ENCODE measurements at regions not wholly inside any gene's neighbourhood (a gene's known extent, or its start where the extent isn't known, plus 50 kb on each side); places are given as distances from the start of the nearest gene placed in this dataset.
"Not testable (repeated sequence)": the region's sequence is repeated elsewhere in the genome, so short reads cannot be mapped to it uniquely, and the experiment has no call there.

- no peak for DNase-seq
Measured at GRCh38 chr2:65778137-65778536, 345.7 kb upstream of the SPRED2 start.

GRCh38 chr2:65775839-65776238 lies 343.4 kb upstream of the SPRED2 start:
- DNase-seq: no peak

GRCh38 chr2:65767946-65768345 lies 335.5 kb upstream of the SPRED2 start:
- no peak for DNase-seq

DNA sequence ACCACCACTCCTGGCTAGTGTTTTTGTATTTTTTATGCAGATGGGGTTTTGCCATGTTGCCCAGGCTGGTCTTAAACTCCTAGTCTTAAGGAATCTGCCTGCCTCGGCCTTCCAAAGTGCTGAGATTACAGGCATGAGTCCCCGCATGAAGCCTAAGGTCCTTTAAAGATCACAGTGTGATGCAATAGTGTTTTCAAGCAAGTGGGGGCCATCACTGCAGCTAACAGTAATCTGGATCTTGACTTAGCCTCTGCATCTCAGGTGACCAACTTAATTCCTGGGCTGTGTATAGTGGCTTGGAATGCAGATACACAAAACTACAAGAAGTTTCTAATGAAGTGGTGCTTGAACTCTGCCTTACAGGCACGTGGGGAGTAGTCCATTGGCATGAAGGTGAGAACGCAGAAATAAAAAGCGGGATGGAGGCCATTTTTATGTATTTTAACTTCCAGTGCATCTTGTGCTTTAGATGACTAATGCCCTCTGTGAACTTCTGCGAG lies 334.4 kb upstream of the SPRED2 start:
- DNase-seq: no peak

DNA sequence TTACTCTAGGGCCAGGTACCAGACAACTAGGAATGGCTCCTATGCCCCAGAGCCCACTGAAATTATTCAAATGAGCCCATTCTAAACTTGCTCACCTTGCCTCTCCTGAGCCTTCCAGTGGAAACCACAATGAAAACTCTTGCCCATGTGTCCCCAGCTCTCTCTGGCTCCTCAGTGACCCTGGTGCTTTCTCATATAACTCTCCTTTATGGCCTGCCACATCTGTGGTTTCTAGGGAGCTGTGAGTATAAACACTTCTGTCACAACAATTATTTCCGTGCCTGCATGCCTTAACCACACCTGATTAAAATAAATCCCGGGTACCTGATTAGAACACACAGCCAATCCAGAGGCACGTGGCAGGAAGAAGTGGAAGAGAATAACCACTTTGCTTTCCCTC lies 333.0 kb upstream of the SPRED2 start:
- no peak for DNase-seq

- no peak for DNase-seq
Measured at GRCh38 chr2:65762068-65762467, 329.7 kb upstream of the SPRED2 start.

- DNase-seq: no peak
Measured at GRCh38 chr2:65754219-65754618, 321.8 kb upstream of the SPRED2 start.

GRCh38 chr2:65751408-65751807 lies 319.0 kb upstream of the SPRED2 start:
- DNase-seq: no peak

DNA sequence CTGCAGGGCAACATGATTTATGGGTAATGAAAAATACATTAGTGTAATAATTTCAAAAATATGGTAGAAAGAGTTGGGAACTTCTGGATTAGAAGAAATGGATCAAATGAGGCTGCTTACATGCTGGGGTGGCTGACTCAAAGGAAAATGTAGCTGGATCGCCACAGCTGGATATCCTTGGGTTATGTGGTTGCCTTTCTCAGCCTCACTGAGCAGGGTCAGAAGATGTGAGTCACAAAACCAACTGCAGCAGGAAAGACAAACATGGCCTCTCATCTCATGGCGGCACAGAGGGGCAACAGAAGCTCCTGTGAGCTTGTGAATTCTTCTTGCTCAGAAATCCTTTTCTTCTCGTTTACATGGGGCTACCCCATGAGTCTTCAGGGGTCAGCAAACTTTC lies 317.1 kb upstream of the SPRED2 start:
- DNase-seq: no peak

DNA sequence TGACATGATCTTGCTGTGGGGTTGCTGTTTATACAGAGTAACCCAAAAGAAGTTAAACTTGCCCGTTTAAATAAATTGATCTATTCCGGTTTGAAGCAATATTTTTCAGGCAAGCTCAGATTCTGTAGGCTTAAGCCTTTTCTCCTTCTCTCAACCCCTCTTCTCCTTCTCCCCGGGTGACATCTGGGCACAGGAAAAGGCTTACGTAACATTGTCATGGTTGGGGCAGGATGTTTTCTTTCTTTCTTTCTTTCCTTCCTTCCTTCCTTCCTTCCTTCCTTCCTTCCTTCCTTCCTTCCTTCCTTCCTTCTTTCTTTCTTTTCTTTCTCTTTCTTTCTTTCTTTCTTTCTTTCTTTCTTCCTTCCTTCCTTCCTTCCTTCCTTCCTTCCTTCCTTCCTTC lies 315.5 kb upstream of the SPRED2 start:
- not testable (repeated sequence) for DNase-seq

DNA sequence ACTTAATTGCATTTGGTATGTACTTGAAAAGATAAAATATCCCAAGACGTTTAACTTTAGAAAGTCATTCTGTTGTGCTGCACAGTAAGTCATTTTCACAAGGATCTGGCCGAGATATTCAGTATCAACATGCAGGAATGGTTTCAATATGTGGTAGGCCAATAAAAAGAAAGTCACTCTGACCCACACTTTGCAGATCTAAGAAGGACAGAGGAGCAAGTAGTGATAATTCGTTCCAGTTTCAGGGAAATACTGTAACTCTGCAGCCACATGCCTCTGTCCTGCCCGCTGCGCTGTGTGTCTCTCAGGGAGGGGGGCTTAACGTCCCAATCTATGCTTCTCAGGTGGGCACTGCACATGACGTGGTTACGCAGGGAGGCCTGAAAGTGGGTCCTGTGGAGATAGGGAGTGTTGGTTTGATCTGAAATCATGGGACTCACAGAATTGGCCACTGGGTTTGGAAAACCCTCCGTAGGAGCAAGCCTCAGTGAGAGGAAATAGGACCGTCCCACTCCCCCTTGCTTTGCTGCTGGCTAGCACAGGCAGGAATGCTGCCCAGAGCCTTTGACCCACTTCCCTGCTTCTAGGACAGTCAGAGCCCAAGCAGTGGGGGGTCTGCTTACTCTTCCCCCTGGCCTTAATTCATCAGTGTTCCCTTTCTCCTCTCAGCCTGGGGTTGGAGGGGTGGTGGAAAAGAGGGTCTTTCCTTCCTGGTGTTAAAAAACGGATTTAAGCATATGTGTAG lies 314.7 kb upstream of the SPRED2 start:
- DNase-seq: no peak

DNA sequence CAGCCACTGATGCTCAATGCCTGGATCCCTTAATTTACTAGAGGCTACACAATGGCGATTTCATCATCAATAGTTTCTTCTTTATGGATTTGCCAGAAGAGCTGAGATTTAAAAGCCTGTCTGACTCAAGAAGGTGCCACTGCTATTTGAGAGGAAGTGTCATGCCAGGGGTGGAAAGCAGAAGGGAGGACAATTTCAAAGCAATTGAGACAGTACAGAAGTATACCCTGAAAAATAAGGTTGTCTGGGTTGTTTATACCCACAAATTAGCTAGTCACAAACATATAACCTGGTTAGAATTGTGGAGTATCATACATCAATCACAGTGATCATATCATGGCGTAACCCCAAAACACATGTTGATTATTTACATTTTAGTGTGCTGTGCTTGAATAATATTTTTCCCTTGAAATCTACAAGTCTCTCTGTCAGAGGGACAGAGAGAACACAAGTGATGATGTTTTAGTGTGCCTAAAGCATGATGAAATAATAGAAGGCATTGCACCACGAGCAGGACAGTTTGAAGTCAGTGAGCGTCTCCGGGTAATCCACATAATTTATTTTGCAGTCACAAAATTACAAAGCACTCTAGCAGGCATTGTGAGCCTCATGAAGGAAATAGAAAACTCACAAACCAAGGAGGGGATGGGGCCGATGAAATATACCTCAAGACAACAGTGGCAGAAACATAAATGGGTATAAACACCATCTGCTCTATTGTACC lies 312.2 kb upstream of the SPRED2 start:
- no peak for DNase-seq

- DNase-seq: no peak
Measured at GRCh38 chr2:65742977-65743376, 310.6 kb upstream of the SPRED2 start.

GRCh38 chr2:65739927-65740326 lies 307.5 kb upstream of the SPRED2 start:
- no peak for DNase-seq

- no peak for DNase-seq
Measured at GRCh38 chr2:65737452-65738011, 305.1 kb upstream of the SPRED2 start.

- DNase-seq: no peak
Measured at GRCh38 chr2:65731476-65731875, 299.1 kb upstream of the SPRED2 start.

- no peak for DNase-seq
Measured at GRCh38 chr2:65730186-65730585, 297.8 kb upstream of the SPRED2 start.

- no peak for DNase-seq
Measured at GRCh38 chr2:65729246-65729645, 296.8 kb upstream of the SPRED2 start.

GRCh38 chr2:65728477-65729180 lies 296.2 kb upstream of the SPRED2 start:
- no peak for DNase-seq

DNA sequence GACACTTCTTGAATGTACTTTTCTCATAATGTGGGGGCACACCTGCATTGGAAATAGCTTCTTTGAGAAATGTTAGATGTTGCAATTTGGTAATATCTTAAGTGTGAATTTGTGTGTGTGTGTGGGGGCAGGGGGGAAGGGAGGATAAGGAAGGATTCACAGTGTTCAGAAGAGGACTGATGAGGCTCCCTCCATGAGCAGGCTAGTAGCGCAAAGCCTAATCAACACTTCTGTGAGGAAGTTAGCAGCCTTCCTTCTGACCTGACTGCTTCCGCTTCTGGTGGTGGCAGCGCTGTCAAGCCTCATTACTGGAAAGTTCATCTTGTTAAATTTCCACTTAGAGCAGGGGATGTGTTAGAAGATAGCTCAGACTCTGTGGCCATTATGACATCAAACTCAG lies 295.4 kb upstream of the SPRED2 start:
- DNase-seq: no peak

DNA sequence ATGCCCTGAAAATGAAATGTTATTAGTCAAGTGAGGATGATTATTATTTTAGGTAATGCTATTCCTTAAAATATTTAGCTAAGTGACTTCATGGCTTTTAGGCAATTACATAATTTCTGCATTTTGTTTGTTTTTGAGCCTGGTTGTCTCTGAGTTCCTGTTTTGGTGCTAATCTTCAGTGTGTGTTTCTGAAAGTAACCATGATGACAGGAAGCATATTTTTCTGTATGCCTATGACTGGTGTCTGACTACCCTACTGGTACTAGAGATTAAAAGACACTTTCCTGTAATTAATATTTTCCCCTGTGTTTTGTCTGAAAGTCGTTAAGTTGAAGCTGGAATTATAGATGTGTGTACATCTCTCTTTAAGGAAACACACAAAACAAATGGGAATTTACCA lies 295.0 kb upstream of the SPRED2 start:
- peak; percentile 8 for DNase-seq

- no peak for DNase-seq
Measured at GRCh38 chr2:65724752-65725151, 292.4 kb upstream of the SPRED2 start.

- no peak for DNase-seq
Measured at GRCh38 chr2:65724336-65724735, 291.9 kb upstream of the SPRED2 start.
